PC-3 (cell line): ENCODE measurements at regions not wholly inside any gene's neighbourhood (a gene's known extent, or its start where the extent isn't known, plus 50 kb on each side); places are given as distances from the start of the nearest gene placed in this dataset.

Source experiments
- ATAC-seq: fragments of 200-7000 bp; cut with Tn5 transposase; 2 replicates; pipeline ENCODE4 v1.9.1; 2020; ENCODE audit warnings: mild to moderate bottlenecking, moderate library complexity
- BruUV-seq: library from RNA; stranded (reverse); fragments of 400-500 nt; replicated peaks from 2 replicates; lab custom pipeline; 2021; lab: Mats Ljungman, UMichigan
- CTCF ChIA-PET: fragments of 300-600 bp; sonication (Branson Sonifier 250); formaldehyde crosslinking; loops from one replicate; lab custom pipeline; 2022; ENCODE audit warnings: antibody characterized with exemption; lab: Charles Lee
- POLR2A ChIA-PET: fragments of 300-600 bp; sonication (Branson Sonifier 250); formaldehyde crosslinking; loops from one replicate; lab custom pipeline; 2022; ENCODE audit warnings: antibody characterized with exemption; ENCODE audit not compliant: unreplicated experiment; lab: Charles Lee
- DNase-seq: peaks from one replicate; pipeline ENCODE4 v3.0.0-alpha.2; 2015
- H2AFZ ChIP-seq: fragments of 300-600 bp; sonication (generic); 2 replicates; pipeline ENCODE4 v1.6.0; 2016; ENCODE audit warnings: antibody characterized with exemption, low read length
- H3F3A ChIP-seq: fragments of 300-600 bp; sonication (generic); one replicate; pipeline ENCODE4 v1.6.0; 2017; ENCODE audit warnings: antibody characterized with exemption, low read length, control low read depth, mild to moderate bottlenecking; ENCODE audit not compliant: unreplicated experiment
- H3K27ac ChIP-seq: fragments of 300-600 bp; sonication (generic); 2 replicates; pipeline ENCODE4 v1.5.1; 2016; ENCODE audit warnings: mild to moderate bottlenecking, low read length
- H3K27me3 ChIP-seq: fragments of 300-600 bp; sonication (generic); 2 replicates; pipeline ENCODE4 v1.6.1; 2016; ENCODE audit warnings: low read length, mixed read lengths
- H3K36me3 ChIP-seq: fragments of 300-600 bp; sonication (generic); 2 replicates; pipeline ENCODE4 v1.6.1; 2016; ENCODE audit warnings: low read depth, mixed run types, low read length, mixed read lengths
- H3K4me1 ChIP-seq: fragments of 300-600 bp; sonication (generic); 2 replicates; pipeline ENCODE4 v1.5.1; 2016; ENCODE audit warnings: low read length; ENCODE audit not compliant: insufficient read depth
- H3K4me2 ChIP-seq: fragments of 300-600 bp; sonication (generic); 2 replicates; pipeline ENCODE4 v1.6.0; 2016; ENCODE audit warnings: low read length
- H3K4me3 ChIP-seq: fragments of 300-600 bp; sonication (generic); 2 replicates; pipeline ENCODE4 v1.5.1; 2016; ENCODE audit warnings: mild to moderate bottlenecking, low read length, mixed read lengths
- H3K79me2 ChIP-seq: fragments of 300-600 bp; sonication (generic); 2 replicates; pipeline ENCODE4 v1.6.1; 2017; ENCODE audit warnings: low read length, mixed read lengths
- H3K9ac ChIP-seq: fragments of 300-600 bp; sonication (generic); 2 replicates; pipeline ENCODE4 v1.6.0; 2016; ENCODE audit warnings: mild to moderate bottlenecking, low read length
- H3K9me2 ChIP-seq: fragments of 300-600 bp; sonication (generic); replicated peaks from 2 replicates; pipeline ENCODE4 v1.6.1; 2016; ENCODE audit warnings: mixed run types, low read length, mixed read lengths
- H3K9me3 ChIP-seq: fragments of 300-600 bp; sonication (generic); 2 replicates; pipeline ENCODE4 v1.6.1; 2016; ENCODE audit warnings: low read length, mixed read lengths
- H4K20me1 ChIP-seq: fragments of 300-600 bp; sonication (generic); 2 replicates; pipeline ENCODE4 v1.6.1; 2016; ENCODE audit warnings: low read length, mixed read lengths
- EZH2 ChIP-seq: fragments of 300-600 bp; sonication (generic); IDR thresholded peaks from one replicate; pipeline ENCODE4 v1.6.1; 2017; ENCODE audit warnings: antibody characterized with exemption, mild to moderate bottlenecking, low read length; ENCODE audit not compliant: unreplicated experiment
- EZH2phosphoT487 ChIP-seq: fragments of 300-600 bp; sonication (generic); IDR thresholded peaks from 2 replicates; pipeline ENCODE4 v1.6.1; 2018; ENCODE audit warnings: mild to moderate bottlenecking, antibody characterized with exemption, low read length, borderline replicate concordance
- intact Hi-C: fragments of 100-400 bp; cut with micrococcal nuclease; formaldehyde crosslinking; loops from 2 replicates; pipeline ENCODE4 v1.9.0; 2023
- TF ChIP-seq, protein P1 (sequence below): fragments of 300-600 bp; sonication (generic); conservative IDR thresholded peaks from 2 replicates; pipeline ENCODE4 v1.5.1; 2017; ENCODE audit warnings: antibody characterized with exemption, low read depth, mild to moderate bottlenecking, low read length

GRCh38 chr12:130007771-130008170 lies 103.9 kb upstream of the TMEM132D start:
- intact Hi-C loops, result no loop called here
- no peaks in the 10 kb centered on the region for H3K9me3 ChIP-seq
- H3K4me3 ChIP-seq, result no peak overlapping the region
- no peaks in the 10 kb centered on the region for H3F3A ChIP-seq
- ChIA-PET POLR2A (no interaction called here), CTCF (no interaction called here)
- H3K9ac ChIP-seq, result no peak overlapping the region
- H3K9me2 ChIP-seq, result no peaks in the 10 kb centered on the region
- no peaks in the 10 kb centered on the region for H3K36me3 ChIP-seq
- H3K27ac ChIP-seq, result no peak overlapping the region
- ATAC-seq, result no peak
- peaks cover 36% of the 10 kb centered on the region for H3K27me3 ChIP-seq
- DNase-seq, result no peak
- no peak overlapping the region for H3K4me2 ChIP-seq
- TF ChIP-seq EZH2phosphoT487 (no peak), EZH2 (no peak)
- TF ChIP-seq, protein P1, sequence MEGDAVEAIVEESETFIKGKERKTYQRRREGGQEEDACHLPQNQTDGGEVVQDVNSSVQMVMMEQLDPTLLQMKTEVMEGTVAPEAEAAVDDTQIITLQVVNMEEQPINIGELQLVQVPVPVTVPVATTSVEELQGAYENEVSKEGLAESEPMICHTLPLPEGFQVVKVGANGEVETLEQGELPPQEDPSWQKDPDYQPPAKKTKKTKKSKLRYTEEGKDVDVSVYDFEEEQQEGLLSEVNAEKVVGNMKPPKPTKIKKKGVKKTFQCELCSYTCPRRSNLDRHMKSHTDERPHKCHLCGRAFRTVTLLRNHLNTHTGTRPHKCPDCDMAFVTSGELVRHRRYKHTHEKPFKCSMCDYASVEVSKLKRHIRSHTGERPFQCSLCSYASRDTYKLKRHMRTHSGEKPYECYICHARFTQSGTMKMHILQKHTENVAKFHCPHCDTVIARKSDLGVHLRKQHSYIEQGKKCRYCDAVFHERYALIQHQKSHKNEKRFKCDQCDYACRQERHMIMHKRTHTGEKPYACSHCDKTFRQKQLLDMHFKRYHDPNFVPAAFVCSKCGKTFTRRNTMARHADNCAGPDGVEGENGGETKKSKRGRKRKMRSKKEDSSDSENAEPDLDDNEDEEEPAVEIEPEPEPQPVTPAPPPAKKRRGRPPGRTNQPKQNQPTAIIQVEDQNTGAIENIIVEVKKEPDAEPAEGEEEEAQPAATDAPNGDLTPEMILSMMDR, result no peak
- H3K4me1 ChIP-seq, result no peaks in the 10 kb centered on the region
- no peaks in the 10 kb centered on the region for H4K20me1 ChIP-seq
- no peaks in the 10 kb centered on the region for H3K79me2 ChIP-seq
- BruUV-seq, result no TSS peak
- no peak overlapping the region for H2AFZ ChIP-seq

DNA sequence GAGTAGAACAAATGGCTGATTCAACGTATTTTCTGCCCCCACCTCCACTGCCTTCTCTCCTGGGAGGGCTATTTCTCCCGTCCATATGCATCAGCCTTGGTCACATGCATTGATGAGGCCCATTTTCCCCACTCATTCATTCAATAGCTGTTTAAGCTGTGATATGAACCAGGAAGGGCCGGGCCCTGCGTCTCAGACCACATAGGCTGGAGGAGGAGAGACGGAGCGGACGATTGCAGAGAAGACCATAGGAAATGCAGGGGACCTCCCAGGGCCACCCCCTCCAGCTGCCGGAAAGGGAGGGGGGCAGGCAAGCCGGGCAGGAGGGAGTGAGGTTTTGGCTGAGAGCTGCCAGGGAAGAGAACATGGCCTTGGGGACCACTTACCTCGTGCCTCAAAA lies 104.4 kb upstream of the TMEM132D start:
- no peaks in the 10 kb centered on the region for H3F3A ChIP-seq
- ChIA-PET CTCF (no interaction called here), POLR2A (no interaction called here)
- BruUV-seq, result no TSS peak
- intact Hi-C loops, result no loop called here
- no peaks in the 10 kb centered on the region for H3K36me3 ChIP-seq
- DNase-seq (no peak), ATAC-seq (no peak)
- H4K20me1 ChIP-seq, result no peaks in the 10 kb centered on the region
- no peaks in the 10 kb centered on the region for H3K4me1 ChIP-seq
- TF ChIP-seq, protein P1, result no peak
- TF ChIP-seq EZH2 (no peak), EZH2phosphoT487 (no peak)
- H3K4me3 ChIP-seq, result no peak overlapping the region
- H3K9me3 ChIP-seq, result no peaks in the 10 kb centered on the region
- H3K9me2 ChIP-seq, result no peaks in the 10 kb centered on the region
- no peak overlapping the region for H2AFZ ChIP-seq
- H3K79me2 ChIP-seq, result no peaks in the 10 kb centered on the region
- H3K27me3 ChIP-seq, result peaks cover 38% of the 10 kb centered on the region
- H3K27ac ChIP-seq, result no peak overlapping the region
- H3K9ac ChIP-seq, result no peak overlapping the region
- no peak overlapping the region for H3K4me2 ChIP-seq

DNA sequence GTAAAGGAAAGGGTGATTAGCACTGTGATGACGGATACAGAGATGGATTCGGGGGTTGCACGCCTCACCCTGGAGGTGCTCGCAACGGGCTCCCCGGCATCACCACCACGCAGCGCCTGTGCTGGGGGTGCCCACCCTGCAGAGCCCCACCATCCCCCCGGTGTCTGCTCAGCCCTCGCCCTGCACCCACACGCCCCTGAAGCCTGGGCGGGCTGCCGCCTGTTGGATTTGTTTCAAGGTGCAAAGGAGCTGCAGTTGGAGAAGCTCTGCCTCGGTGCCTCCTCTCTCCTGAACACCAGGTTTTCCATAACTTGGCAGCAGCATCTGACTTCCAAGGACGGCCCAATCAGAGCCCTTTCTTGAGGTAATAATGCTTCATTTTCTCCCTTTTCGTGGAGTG lies 106.1 kb upstream of the TMEM132D start:
- Histone ChIP-seq H3K4me1 (no peaks in the 10 kb centered on the region), H3K4me3 (no peak overlapping the region), H3K27me3 (peaks cover 38% of the 10 kb centered on the region), H3F3A (no peaks in the 10 kb centered on the region), H3K4me2 (no peak overlapping the region), H3K9ac (no peak overlapping the region), H4K20me1 (no peaks in the 10 kb centered on the region), H2AFZ (no peak overlapping the region), H3K9me2 (no peaks in the 10 kb centered on the region), H3K36me3 (no peaks in the 10 kb centered on the region), H3K79me2 (no peaks in the 10 kb centered on the region), H3K27ac (no peak overlapping the region), H3K9me3 (no peaks in the 10 kb centered on the region)
- intact Hi-C loops, result no loop called here
- DNase-seq, result no peak
- TF ChIP-seq EZH2, result no peak
- no peak for TF ChIP-seq EZH2phosphoT487
- TF ChIP-seq, protein P1, result no peak
- ChIA-PET CTCF (no interaction called here), POLR2A (no interaction called here)
- ATAC-seq, result no peak
- no TSS peak for BruUV-seq
